Transverse colon (tissue), 4 donors: ENCODE measurements at regions not wholly inside any gene's neighbourhood (a gene's known extent, or its start where the extent isn't known, plus 50 kb on each side); places are given as distances from the start of the nearest gene placed in this dataset.

Experiments
- DNase-seq: peaks from one replicate; pipeline ENCODE4 v3.0.0-alpha.2; 2019
- H3K27ac ChIP-seq, 4 donors: fragments of 200-600 bp; sonication (generic); 2 replicates each; pipeline ENCODE4 v1.5.1; 2016 to 2018; ENCODE audit warnings: inconsistent platforms in 4 of 4
- H3K27me3 ChIP-seq: fragments of 200-600 bp; sonication (generic); 2 replicates; pipeline ENCODE4 v1.5.1; 2017; ENCODE audit warnings: inconsistent platforms
- H3K36me3 ChIP-seq, 4 donors: fragments of 200-600 bp; sonication (generic); 2 replicates each; pipeline ENCODE4 v1.5.1; 2017 to 2019; ENCODE audit warnings: inconsistent platforms in 4 of 4
- H3K4me1 ChIP-seq, 4 donors: fragments of 200-600 bp; sonication (generic); 2 replicates each; pipeline ENCODE4 v1.5.1; 2017 to 2020; ENCODE audit warnings: inconsistent platforms in 4 of 4
- H3K4me3 ChIP-seq, 4 donors: fragments of 200-600 bp; sonication (generic); 1 replicate in 1 of 4; 2 replicates in 3 of 4; pipeline versions ENCODE4 v1.5.1 to v1.6.1; 2017 to 2019; ENCODE audit warnings: inconsistent platforms in 4 of 4
- H3K9me3 ChIP-seq, 2 donors: fragments of 200-600 bp; sonication (generic); 2 replicates each; pipeline ENCODE4 v1.5.1; 2017 to 2019; ENCODE audit warnings: inconsistent platforms in 2 of 2
- EP300 ChIP-seq: sonication (generic); formaldehyde crosslinking; IDR thresholded peaks from one replicate; pipeline ENCODE4 v1.6.1; 2017; ENCODE audit warnings: antibody characterized with exemption, low read depth
- POLR2A ChIP-seq: fragments of 450-650 bp; IDR thresholded peaks from one replicate; pipeline ENCODE4 v1.6.1; 2016; ENCODE audit warnings: antibody characterized with exemption, mild to moderate bottlenecking, moderate library complexity
- POLR2AphosphoS5 ChIP-seq, 3 donors: sonication (generic); formaldehyde crosslinking; IDR thresholded peaks; one replicate each; pipeline ENCODE4 v1.6.1; 2016; ENCODE audit warnings: antibody characterized with exemption in 3 of 3
- WGBS, 2 donors: methylation state at CpG; one replicate each; pipeline ENCODE4 v1.1.5; 2018; ENCODE audit warnings: low coverage in 1 of 2; 5-methylcytosine and 5-hydroxymethylcytosine counted together
- in situ Hi-C, 4 donors: fragments of 200-750 bp; cut with MboI; loops; one replicate each; pipeline versions ENCODE4 v1.15.0 to v1.15.1; 2017; ENCODE audit warnings: low sequenced_read_pairs in 3 of 4, low pct_ligation_motif_present in 1 of 4, low pct_unique_long_range_greater_than_20kb in 1 of 4
- intact Hi-C: fragments of 100-400 bp; cut with DNase I; formaldehyde crosslinking; loops from one replicate; pipeline ENCODE4 v1.15.1; 2023; ENCODE audit warnings: low total_unique reads
- TF ChIP-seq, protein P1 (sequence below), 5 experiments: fragments of 200-600 bp in 3 of 5; fragments of 450-650 bp in 2 of 5; sonication (generic) in 3 of 5; IDR thresholded peaks; 1 replicate in 2 of 5; 2 replicates in 3 of 5; pipeline ENCODE4 v1.5.1; 2016 to 2017; ENCODE audit warnings: antibody characterized with exemption in 5 of 5, inconsistent platforms in 3 of 5, mild to moderate bottlenecking in 2 of 5, moderate library complexity in 1 of 5

DNA sequence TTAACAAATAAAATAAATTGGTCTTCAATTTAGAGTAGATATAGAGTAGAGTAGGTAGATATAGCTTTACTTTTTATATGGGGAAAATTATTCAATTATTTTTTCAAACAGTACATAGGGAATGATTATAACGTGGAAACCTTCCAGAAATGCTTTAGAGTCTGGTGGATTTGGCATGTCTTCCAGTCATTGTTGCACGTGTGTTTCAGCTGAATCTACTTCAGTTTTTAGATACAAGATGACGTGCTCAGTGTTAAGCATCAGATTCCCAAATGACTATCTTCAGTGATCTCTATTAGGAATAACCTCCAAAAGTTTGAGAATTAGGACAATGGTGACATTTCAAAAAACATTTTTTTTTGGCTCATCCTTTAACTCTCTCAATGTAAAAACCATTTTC, 616.9 kb downstream of the ANKRD50 start:
- DNase-seq: no peak
- intact Hi-C loops (no loop called here), in situ Hi-C loops (no loop called here)
- TF ChIP-seq POLR2AphosphoS5 (IDR thresholded peaks at IDR 0.05): no peak
- TF ChIP-seq, protein P1, sequence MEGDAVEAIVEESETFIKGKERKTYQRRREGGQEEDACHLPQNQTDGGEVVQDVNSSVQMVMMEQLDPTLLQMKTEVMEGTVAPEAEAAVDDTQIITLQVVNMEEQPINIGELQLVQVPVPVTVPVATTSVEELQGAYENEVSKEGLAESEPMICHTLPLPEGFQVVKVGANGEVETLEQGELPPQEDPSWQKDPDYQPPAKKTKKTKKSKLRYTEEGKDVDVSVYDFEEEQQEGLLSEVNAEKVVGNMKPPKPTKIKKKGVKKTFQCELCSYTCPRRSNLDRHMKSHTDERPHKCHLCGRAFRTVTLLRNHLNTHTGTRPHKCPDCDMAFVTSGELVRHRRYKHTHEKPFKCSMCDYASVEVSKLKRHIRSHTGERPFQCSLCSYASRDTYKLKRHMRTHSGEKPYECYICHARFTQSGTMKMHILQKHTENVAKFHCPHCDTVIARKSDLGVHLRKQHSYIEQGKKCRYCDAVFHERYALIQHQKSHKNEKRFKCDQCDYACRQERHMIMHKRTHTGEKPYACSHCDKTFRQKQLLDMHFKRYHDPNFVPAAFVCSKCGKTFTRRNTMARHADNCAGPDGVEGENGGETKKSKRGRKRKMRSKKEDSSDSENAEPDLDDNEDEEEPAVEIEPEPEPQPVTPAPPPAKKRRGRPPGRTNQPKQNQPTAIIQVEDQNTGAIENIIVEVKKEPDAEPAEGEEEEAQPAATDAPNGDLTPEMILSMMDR (IDR thresholded peaks at IDR 0.05): no peak
- H3K36me3 ChIP-seq: no peaks in the 10 kb centered on the region
- no peak overlapping the region for H3K4me3 ChIP-seq
- H3K9me3 ChIP-seq: no peaks in the 10 kb centered on the region
- WGBS, 2 donors: 63 to 78% methylated on average over 3 of the region's 3 CpGs
- H3K27me3 ChIP-seq: no peaks in the 10 kb centered on the region
- no peaks in the 10 kb centered on the region for H3K4me1 ChIP-seq
- no peak overlapping the region for H3K27ac ChIP-seq

DNA sequence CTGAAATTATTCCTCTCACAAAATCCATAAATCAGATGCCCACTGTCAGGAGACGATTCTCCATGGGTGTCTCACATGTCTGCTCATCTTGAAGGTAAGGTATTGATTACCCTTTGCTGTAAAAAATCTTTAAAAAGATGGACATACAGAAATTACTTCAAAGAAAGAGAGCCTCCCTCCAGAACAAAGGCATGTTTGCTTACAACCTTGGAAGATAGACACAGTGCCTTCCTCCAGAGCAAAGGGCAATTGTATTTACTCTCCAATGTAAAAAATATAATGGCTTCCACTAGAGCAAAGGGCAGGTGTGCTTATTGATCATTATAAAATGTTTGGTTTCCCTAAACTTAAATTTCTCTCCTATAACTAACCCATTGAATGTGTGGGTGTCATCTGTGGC, 616.2 kb downstream of the ANKRD50 start:
- DNase-seq: no peak
- Histone ChIP-seq H3K36me3 (no peaks in the 10 kb centered on the region), H3K4me3 (no peak overlapping the region), H3K4me1 (no peaks in the 10 kb centered on the region), H3K27ac (no peak overlapping the region), H3K9me3 (no peaks in the 10 kb centered on the region), H3K27me3 (no peaks in the 10 kb centered on the region)
- TF ChIP-seq EP300: no peak
- TF ChIP-seq POLR2A: no peak
- no peak for TF ChIP-seq POLR2AphosphoS5 (IDR thresholded peaks at IDR 0.05)
- TF ChIP-seq, protein P1 (IDR thresholded peaks at IDR 0.05): no peak
- in situ Hi-C loops: no loop called here
- WGBS, 2 donors: 53 to 75% methylated on average over 1 of the region's 1 CpG
- intact Hi-C loops: no loop called here

DNA sequence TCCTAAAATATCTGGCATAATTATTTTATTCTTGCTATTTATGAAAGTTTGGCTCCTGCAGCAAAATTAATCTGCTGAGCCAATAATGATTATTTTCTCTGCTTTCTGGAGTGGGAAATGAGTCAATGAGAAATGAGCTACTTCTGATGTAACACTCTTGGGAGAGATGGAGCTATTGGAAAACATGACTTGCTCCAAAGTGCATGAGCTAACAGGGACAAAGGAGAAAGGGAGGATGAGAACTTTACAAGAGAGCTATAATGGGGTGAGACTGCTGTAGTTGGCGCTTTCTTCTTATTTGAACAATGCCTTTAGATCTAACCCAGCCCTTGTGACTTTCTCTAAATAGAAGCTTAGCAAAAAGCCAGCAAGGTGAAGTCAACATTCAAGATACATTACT, 615.1 kb downstream of the ANKRD50 start:
- in situ Hi-C loops (no loop called here), intact Hi-C loops (no loop called here)
- Histone ChIP-seq H3K36me3 (no peaks in the 10 kb centered on the region), H3K27ac (no peak overlapping the region), H3K4me1 (no peaks in the 10 kb centered on the region), H3K27me3 (no peaks in the 10 kb centered on the region), H3K4me3 (no peak overlapping the region), H3K9me3 (no peaks in the 10 kb centered on the region)
- WGBS, 2 donors: 78 to 95% methylated on average over 1 of the region's 1 CpG
- no peak for DNase-seq
- TF ChIP-seq, protein P1 (IDR thresholded peaks at IDR 0.05): no peak
- TF ChIP-seq EP300 (no peak), POLR2AphosphoS5 (IDR thresholded peaks at IDR 0.05) (no peak), POLR2A (no peak)

DNA sequence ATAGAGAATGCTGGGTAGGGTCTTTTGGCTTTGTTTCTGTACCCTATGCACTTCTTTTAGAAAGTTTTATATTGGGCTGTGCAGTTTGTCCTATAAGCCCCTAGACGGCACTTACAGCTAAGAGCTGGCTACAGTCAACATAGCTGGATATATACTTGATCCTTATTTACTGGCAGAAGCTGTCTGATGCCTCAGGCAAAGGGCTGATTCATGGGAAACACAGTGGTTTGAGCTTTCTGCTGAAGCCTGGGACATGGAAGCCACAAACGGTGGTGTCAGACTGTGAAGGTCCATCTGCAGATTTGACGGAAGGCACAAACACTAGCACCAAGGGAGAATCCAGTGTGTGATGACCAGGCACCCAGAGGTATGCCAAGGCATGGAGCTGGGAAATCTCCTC, 608.4 kb downstream of the ANKRD50 start:
- Histone ChIP-seq H3K9me3 (no peaks in the 10 kb centered on the region), H3K36me3 (no peaks in the 10 kb centered on the region), H3K4me3 (no peak overlapping the region), H3K4me1 (no peaks in the 10 kb centered on the region), H3K27me3 (no peaks in the 10 kb centered on the region), H3K27ac (no peak overlapping the region)
- TF ChIP-seq EP300 (no peak), POLR2AphosphoS5 (IDR thresholded peaks at IDR 0.05) (no peak), POLR2A (no peak)
- TF ChIP-seq, protein P1 (IDR thresholded peaks at IDR 0.05): no peak
- 90% methylated on average over 3 of the region's 3 CpGs; no CpG with 5 or more reads in 1 of the 2 donors for WGBS, 2 donors
- in situ Hi-C loops (loop anchor here in 3 of 4 donors (25.0 kb wide), 2 partner anchors 717 to 992 kb away; partner anchors contain the start of gene SPRY1 (in 2 of the 3)), intact Hi-C loops (no loop called here)
- no peak for DNase-seq
